Erythroblast (primary cell): ENCODE measurements at regions not wholly inside any gene's neighbourhood (a gene's known extent, or its start where the extent isn't known, plus 50 kb on each side); places are given as distances from the start of the nearest gene placed in this dataset.

Experiments
- GATA1 ChIP-seq: IDR thresholded peaks from 2 replicates; pipeline ENCODE4 v1.6.1; 2011; ENCODE audit warnings: low read depth, mild to moderate bottlenecking, control low read depth, low read length, moderate library complexity
- POLR2A ChIP-seq: IDR thresholded peaks from 2 replicates; pipeline ENCODE4 v1.6.1; 2011; ENCODE audit warnings: mild to moderate bottlenecking, low read length

DNA sequence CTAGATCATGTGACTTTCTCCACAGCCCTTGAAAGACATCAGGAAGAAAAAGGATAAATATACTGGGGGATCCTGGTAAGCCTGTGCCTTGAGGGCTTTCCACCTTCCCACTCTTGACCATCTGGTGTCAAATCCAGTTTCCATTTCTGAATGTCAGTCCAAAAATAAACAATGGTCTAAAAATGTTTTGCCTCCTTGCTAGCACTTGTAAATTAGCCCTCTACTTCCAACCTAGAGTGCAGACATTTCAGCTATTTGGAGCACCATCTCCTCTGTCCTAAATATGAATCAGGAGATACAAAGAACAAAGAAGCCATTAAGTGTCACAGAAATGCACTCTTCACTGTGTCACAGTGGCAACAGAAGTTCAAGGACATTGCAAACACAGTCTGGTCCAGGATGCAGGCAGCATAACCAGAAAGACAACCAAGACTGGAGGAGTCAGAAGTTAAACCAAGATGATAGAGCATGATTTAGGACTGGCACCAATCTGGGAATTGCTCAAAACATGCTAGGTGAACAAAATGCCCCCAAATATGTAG, 88.1 kb downstream of the CCDC34 start:
- TF ChIP-seq POLR2A (no peak), GATA1 (no peak)
